ENCODE measurements at regions not wholly inside any gene's neighbourhood (a gene's known extent, or its start where the extent isn't known, plus 50 kb on each side); places are given as distances from the start of the nearest gene placed in this dataset.

DNA sequence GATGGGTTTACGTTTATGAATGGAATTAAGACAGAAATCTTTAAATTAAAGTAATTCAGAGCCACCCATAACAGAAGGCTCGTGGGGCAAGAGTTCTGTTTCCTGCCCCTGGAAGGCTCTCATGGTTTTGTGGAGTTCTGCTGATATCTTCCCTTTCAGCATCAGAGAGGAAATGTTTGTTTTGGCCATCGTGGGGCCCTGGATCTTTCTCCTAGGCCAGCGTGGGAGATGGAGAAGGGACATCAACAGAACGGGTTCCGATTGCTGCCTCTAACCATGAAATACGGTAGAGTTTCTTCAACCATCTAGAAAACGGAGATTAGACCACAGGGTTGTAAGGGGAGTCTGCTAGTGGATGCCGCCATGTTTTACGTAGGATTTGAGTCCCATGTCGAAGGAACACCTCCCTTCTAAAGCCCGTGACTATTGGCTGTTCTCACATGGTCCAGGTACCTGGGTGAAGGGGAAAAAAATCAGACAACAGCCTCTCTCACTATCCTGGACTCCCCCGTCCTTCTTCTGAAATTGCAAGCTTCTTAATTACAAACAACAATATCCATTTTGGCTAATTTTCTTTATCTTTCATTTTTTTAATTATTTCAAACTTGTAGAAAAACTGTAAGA lies 169.1 kb upstream of the CELF2 start:
- TF ChIP-seq, protein P1, sequence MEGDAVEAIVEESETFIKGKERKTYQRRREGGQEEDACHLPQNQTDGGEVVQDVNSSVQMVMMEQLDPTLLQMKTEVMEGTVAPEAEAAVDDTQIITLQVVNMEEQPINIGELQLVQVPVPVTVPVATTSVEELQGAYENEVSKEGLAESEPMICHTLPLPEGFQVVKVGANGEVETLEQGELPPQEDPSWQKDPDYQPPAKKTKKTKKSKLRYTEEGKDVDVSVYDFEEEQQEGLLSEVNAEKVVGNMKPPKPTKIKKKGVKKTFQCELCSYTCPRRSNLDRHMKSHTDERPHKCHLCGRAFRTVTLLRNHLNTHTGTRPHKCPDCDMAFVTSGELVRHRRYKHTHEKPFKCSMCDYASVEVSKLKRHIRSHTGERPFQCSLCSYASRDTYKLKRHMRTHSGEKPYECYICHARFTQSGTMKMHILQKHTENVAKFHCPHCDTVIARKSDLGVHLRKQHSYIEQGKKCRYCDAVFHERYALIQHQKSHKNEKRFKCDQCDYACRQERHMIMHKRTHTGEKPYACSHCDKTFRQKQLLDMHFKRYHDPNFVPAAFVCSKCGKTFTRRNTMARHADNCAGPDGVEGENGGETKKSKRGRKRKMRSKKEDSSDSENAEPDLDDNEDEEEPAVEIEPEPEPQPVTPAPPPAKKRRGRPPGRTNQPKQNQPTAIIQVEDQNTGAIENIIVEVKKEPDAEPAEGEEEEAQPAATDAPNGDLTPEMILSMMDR (IDR thresholded peaks at IDR 0.05): no peak
- no peak for TF ChIP-seq POLR2AphosphoS5 (IDR thresholded peaks at IDR 0.05)
